Panc1 (cell line): ENCODE measurements at regions not wholly inside any gene's neighbourhood (a gene's known extent, or its start where the extent isn't known, plus 50 kb on each side); places are given as distances from the start of the nearest gene placed in this dataset.

Experiments used
- ATAC-seq: fragments of 200-7000 bp; cut with Tn5 transposase; 2 replicates; pipeline ENCODE4 v1.9.1; 2020; ENCODE audit warnings: mild to moderate bottlenecking, moderate library complexity
- BruUV-seq: library from RNA; stranded (reverse); fragments of 400-500 nt; replicated peaks from 2 replicates; lab custom pipeline; 2021; lab: Mats Ljungman, UMichigan
- CTCF ChIA-PET: fragments of 300-600 bp; sonication (Branson Sonifier 250); formaldehyde crosslinking; loops from one replicate; lab custom pipeline; 2022; ENCODE audit warnings: antibody characterized with exemption; lab: Charles Lee
- POLR2A ChIA-PET: fragments of 300-600 bp; sonication (Branson Sonifier 250); formaldehyde crosslinking; loops from one replicate; lab custom pipeline; 2022; ENCODE audit warnings: antibody characterized with exemption; lab: Charles Lee
- DNase-seq: peaks from one replicate; pipeline ENCODE4 v3.0.0-alpha.2; 2010; ENCODE audit warnings: low read depth, low spot score
- H3K27ac ChIP-seq: 2 replicates; pipeline ENCODE4 v1.5.1; 2011; ENCODE audit warnings: mild to moderate bottlenecking, low read length, inconsistent platforms
- H3K27me3 ChIP-seq: fragments of 200-500 bp; sonication (Bioruptor generic); 2 replicates; pipeline ENCODE4 v1.6.0; 2014; ENCODE audit warnings: low read length, inconsistent platforms; ENCODE audit not compliant: control insufficient read depth, insufficient read depth
- H3K36me3 ChIP-seq: fragments of 200-500 bp; sonication (Bioruptor generic); 2 replicates; pipeline ENCODE4 v1.5.1; 2014; ENCODE audit warnings: inconsistent platforms, mild to moderate bottlenecking, low read length, moderate library complexity; ENCODE audit not compliant: control insufficient read depth, insufficient read depth
- H3K4me1 ChIP-seq: 2 replicates; pipeline ENCODE4 v1.5.1; 2011; ENCODE audit warnings: inconsistent platforms, mild to moderate bottlenecking, low read length, moderate library complexity; ENCODE audit not compliant: control insufficient read depth, insufficient read depth
- H3K4me3 ChIP-seq, 2 experiments: 2 replicates each; pipeline ENCODE4 v1.5.1; 2011 to 2012; ENCODE audit warnings: low read depth in 2 of 2, low read length in 2 of 2, mild to moderate bottlenecking in 2 of 2, inconsistent platforms in 1 of 2, moderate library complexity in 1 of 2
- H3K9me3 ChIP-seq: fragments of 200-500 bp; sonication (Bioruptor generic); 2 replicates; pipeline ENCODE4 v1.5.1; 2014; ENCODE audit warnings: low read depth, mild to moderate bottlenecking, inconsistent platforms, low read length, moderate library complexity; ENCODE audit not compliant: control insufficient read depth, insufficient read depth
- CTCF ChIP-seq: fragments of 450-650 bp; IDR thresholded peaks from 2 replicates; pipeline ENCODE4 v1.5.1; 2017; ENCODE audit warnings: mild to moderate bottlenecking
- POLR2AphosphoS5 ChIP-seq: IDR thresholded peaks from 2 replicates; pipeline ENCODE4 v1.6.1; 2012; ENCODE audit warnings: mild to moderate bottlenecking, low read depth, low read length, moderate library complexity
- REST ChIP-seq, 2 experiments: IDR thresholded peaks; 2 replicates each; pipeline ENCODE4 v1.6.1; 2011 to 2012; ENCODE audit warnings: low read depth in 2 of 2, control low read depth in 1 of 2, low read length in 1 of 2, mild to moderate bottlenecking in 1 of 2, moderate library complexity in 1 of 2; ENCODE audit not compliant: insufficient read depth in 1 of 2
- SIN3A ChIP-seq: IDR thresholded peaks from 2 replicates; pipeline ENCODE4 v1.6.1; 2012; ENCODE audit warnings: low read depth, mild to moderate bottlenecking, low read length, moderate library complexity, borderline replicate concordance; ENCODE audit not compliant: insufficient read depth
- TCF7L2 ChIP-seq: IDR thresholded peaks from 2 replicates; pipeline ENCODE4 v1.6.1; 2011; ENCODE audit warnings: mild to moderate bottlenecking, low read depth, low read length, inconsistent platforms
- in situ Hi-C: cut with HindIII; loops from 2 replicates; pipeline ENCODE4 v1.10.0; 2016; ENCODE audit warnings: low sequenced_read_pairs, low pct_unique_long_range_greater_than_20kb
- intact Hi-C: fragments of 100-400 bp; cut with micrococcal nuclease; formaldehyde crosslinking; loops from one replicate; pipeline ENCODE4 v1.10.0; 2022; ENCODE audit not compliant: unreplicated experiment

GRCh38 chr4:81366779-81367178, 104.9 kb downstream of the RASGEF1B start:
- DNase-seq (no peak), ATAC-seq (no peak)
- in situ Hi-C loops = no loop called here
- Histone ChIP-seq H3K9me3 (no peaks in the 10 kb centered on the region), H3K4me3 (no peak overlapping the region), H3K4me1 (no peaks in the 10 kb centered on the region), H3K36me3 (no peaks in the 10 kb centered on the region), H3K27me3 (no peaks in the 10 kb centered on the region), H3K27ac (no peak overlapping the region)
- ChIA-PET POLR2A (no interaction called here), CTCF (no interaction called here)
- BruUV-seq = no TSS peak
- intact Hi-C loops = no loop called here
- TF ChIP-seq POLR2AphosphoS5 = no peak
- TF ChIP-seq CTCF = no peak
- TF ChIP-seq REST (IDR thresholded peaks at IDR 0.05; ENCODE audit: insufficient read depth in 1 of 2, low read depth in 2 of 2, low read length in 1 of 2) = no peak

- ChIA-PET CTCF (no interaction called here), POLR2A (no interaction called here)
- Histone ChIP-seq H3K27ac (no peak overlapping the region), H3K9me3 (no peaks in the 10 kb centered on the region), H3K27me3 (no peaks in the 10 kb centered on the region), H3K4me1 (no peaks in the 10 kb centered on the region), H3K4me3 (no peak overlapping the region), H3K36me3 (no peaks in the 10 kb centered on the region)
- in situ Hi-C loops (no loop called here), intact Hi-C loops (no loop called here)
- ATAC-seq (no peak), DNase-seq (no peak)
- no TSS peak for BruUV-seq
- TF ChIP-seq REST (IDR thresholded peaks at IDR 0.05; ENCODE audit: insufficient read depth in 1 of 2, low read depth in 2 of 2, low read length in 1 of 2) (no peak), POLR2AphosphoS5 (no peak), CTCF (no peak), TCF7L2 (no peak), SIN3A (no peak)
Measured at GRCh38 chr4:81360737-81361136, 111.0 kb downstream of the RASGEF1B start.
